ENCODE measurements at regions not wholly inside any gene's neighbourhood (a gene's known extent, or its start where the extent isn't known, plus 50 kb on each side); places are given as distances from the start of the nearest gene placed in this dataset.

GRCh38 chr2:161075701-161076100, 84.5 kb upstream of the TANK start:
- TF ChIP-seq POLR2A (IDR thresholded peaks at IDR 0.05) (no peak), EP300 (IDR thresholded peaks at IDR 0.05) (no peak)
- TF ChIP-seq, protein P1, sequence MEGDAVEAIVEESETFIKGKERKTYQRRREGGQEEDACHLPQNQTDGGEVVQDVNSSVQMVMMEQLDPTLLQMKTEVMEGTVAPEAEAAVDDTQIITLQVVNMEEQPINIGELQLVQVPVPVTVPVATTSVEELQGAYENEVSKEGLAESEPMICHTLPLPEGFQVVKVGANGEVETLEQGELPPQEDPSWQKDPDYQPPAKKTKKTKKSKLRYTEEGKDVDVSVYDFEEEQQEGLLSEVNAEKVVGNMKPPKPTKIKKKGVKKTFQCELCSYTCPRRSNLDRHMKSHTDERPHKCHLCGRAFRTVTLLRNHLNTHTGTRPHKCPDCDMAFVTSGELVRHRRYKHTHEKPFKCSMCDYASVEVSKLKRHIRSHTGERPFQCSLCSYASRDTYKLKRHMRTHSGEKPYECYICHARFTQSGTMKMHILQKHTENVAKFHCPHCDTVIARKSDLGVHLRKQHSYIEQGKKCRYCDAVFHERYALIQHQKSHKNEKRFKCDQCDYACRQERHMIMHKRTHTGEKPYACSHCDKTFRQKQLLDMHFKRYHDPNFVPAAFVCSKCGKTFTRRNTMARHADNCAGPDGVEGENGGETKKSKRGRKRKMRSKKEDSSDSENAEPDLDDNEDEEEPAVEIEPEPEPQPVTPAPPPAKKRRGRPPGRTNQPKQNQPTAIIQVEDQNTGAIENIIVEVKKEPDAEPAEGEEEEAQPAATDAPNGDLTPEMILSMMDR (IDR thresholded peaks at IDR 0.05): no peak
